ENCODE measurements at regions not wholly inside any gene's neighbourhood (a gene's known extent, or its start where the extent isn't known, plus 50 kb on each side); places are given as distances from the start of the nearest gene placed in this dataset.

- Histone ChIP-seq H3K79me2 (ENCODE audit: insufficient read depth, low read length) (no peaks in the 10 kb centered on the region), H3K27ac (ENCODE audit: low read length) (no peak overlapping the region), H3K36me3 (ENCODE audit: insufficient read depth, low read length) (no peaks in the 10 kb centered on the region), H4K20me1 (ENCODE audit: insufficient read depth, low read length) (no peaks in the 10 kb centered on the region), H3K4me1 (ENCODE audit: insufficient read depth, low read length) (no peaks in the 10 kb centered on the region), H2AFZ (ENCODE audit: low read depth, low read length) (no peak overlapping the region), H3K27me3 (ENCODE audit: insufficient read depth, low read length, poor library complexity) (no peaks in the 10 kb centered on the region), H3K4me2 (ENCODE audit: insufficient read depth, low read length) (no peak overlapping the region), H3K9ac (ENCODE audit: low read depth, low read length) (no peak overlapping the region), H3K9me3 (ENCODE audit: insufficient read depth, low read length, severe bottlenecking) (peaks cover 7% of the 10 kb centered on the region), H3K4me3 (ENCODE audit: low read depth in 1 of 2, low read length in 2 of 2) (no peak overlapping the region)
- DNase-seq (no peak), ATAC-seq (ENCODE audit: insufficient read depth, low read depth) (no peak)
- TF ChIP-seq EZH2 (IDR thresholded peaks at IDR 0.05; ENCODE audit: borderline replicate concordance, low read depth, low read length, severe bottlenecking): no peak
- TF ChIP-seq, protein P1, sequence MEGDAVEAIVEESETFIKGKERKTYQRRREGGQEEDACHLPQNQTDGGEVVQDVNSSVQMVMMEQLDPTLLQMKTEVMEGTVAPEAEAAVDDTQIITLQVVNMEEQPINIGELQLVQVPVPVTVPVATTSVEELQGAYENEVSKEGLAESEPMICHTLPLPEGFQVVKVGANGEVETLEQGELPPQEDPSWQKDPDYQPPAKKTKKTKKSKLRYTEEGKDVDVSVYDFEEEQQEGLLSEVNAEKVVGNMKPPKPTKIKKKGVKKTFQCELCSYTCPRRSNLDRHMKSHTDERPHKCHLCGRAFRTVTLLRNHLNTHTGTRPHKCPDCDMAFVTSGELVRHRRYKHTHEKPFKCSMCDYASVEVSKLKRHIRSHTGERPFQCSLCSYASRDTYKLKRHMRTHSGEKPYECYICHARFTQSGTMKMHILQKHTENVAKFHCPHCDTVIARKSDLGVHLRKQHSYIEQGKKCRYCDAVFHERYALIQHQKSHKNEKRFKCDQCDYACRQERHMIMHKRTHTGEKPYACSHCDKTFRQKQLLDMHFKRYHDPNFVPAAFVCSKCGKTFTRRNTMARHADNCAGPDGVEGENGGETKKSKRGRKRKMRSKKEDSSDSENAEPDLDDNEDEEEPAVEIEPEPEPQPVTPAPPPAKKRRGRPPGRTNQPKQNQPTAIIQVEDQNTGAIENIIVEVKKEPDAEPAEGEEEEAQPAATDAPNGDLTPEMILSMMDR (IDR thresholded peaks at IDR 0.05; ENCODE audit: borderline replicate concordance, extremely low read depth, low read length, poor library complexity, severe bottlenecking): peak; percentile 39
These were observed 264.3 kb upstream of the RIMS1 start for GRCh38 chr6:71621918-71622519.

GRCh38 chr6:71642120-71642519 lies 244.2 kb upstream of the RIMS1 start:
- TF ChIP-seq, protein P1 (IDR thresholded peaks at IDR 0.05; ENCODE audit: borderline replicate concordance, extremely low read depth, low read length, poor library complexity, severe bottlenecking): no peak
- no peak for TF ChIP-seq EZH2 (IDR thresholded peaks at IDR 0.05; ENCODE audit: borderline replicate concordance, low read depth, low read length, severe bottlenecking)
- Histone ChIP-seq H4K20me1 (ENCODE audit: insufficient read depth, low read length) (no peaks in the 10 kb centered on the region), H3K9ac (ENCODE audit: low read depth, low read length) (no peak overlapping the region), H3K9me3 (ENCODE audit: insufficient read depth, low read length, severe bottlenecking) (no peaks in the 10 kb centered on the region), H2AFZ (ENCODE audit: low read depth, low read length) (no peak overlapping the region), H3K27me3 (ENCODE audit: insufficient read depth, low read length, poor library complexity) (no peaks in the 10 kb centered on the region), H3K4me3 (ENCODE audit: low read depth in 1 of 2, low read length in 2 of 2) (no peak overlapping the region), H3K36me3 (ENCODE audit: insufficient read depth, low read length) (no peaks in the 10 kb centered on the region), H3K27ac (ENCODE audit: low read length) (no peak overlapping the region), H3K4me1 (ENCODE audit: insufficient read depth, low read length) (no peaks in the 10 kb centered on the region), H3K79me2 (ENCODE audit: insufficient read depth, low read length) (no peaks in the 10 kb centered on the region), H3K4me2 (ENCODE audit: insufficient read depth, low read length) (no peak overlapping the region)
- ATAC-seq (ENCODE audit: insufficient read depth, low read depth) (no peak), DNase-seq (no peak)

DNA sequence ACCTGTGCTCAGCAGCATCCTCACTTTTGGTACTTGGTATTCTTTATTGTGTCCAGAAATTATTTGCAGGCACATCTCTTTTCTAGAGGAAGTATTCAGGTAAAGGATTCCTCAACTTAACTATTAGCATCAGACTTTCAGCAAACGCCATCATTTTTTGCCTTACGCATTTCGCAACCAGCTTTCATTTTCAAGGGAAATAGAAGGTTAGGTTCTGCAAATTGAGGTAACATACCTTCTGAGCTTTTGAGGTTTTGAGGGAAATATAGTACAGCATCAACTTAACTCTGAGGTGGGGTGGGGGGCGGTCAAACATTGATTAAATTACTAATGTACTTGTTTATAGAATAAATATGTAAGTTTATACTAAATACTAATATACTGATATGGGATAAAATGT lies 243.6 kb upstream of the RIMS1 start:
- no peak overlapping the region for H3K27ac ChIP-seq (ENCODE audit: low read length)
- no peaks in the 10 kb centered on the region for H3K79me2 ChIP-seq (ENCODE audit: insufficient read depth, low read length)
- no peak for ATAC-seq (ENCODE audit: insufficient read depth, low read depth)
- no peaks in the 10 kb centered on the region for H3K9me3 ChIP-seq (ENCODE audit: insufficient read depth, low read length, severe bottlenecking)
- H3K4me1 ChIP-seq (ENCODE audit: insufficient read depth, low read length): no peaks in the 10 kb centered on the region
- no peak for DNase-seq
- TF ChIP-seq EZH2 (IDR thresholded peaks at IDR 0.05; ENCODE audit: borderline replicate concordance, low read depth, low read length, severe bottlenecking): no peak
- TF ChIP-seq, protein P1 (IDR thresholded peaks at IDR 0.05; ENCODE audit: borderline replicate concordance, extremely low read depth, low read length, poor library complexity, severe bottlenecking): no peak
- no peaks in the 10 kb centered on the region for H4K20me1 ChIP-seq (ENCODE audit: insufficient read depth, low read length)
- H2AFZ ChIP-seq (ENCODE audit: low read depth, low read length): no peak overlapping the region
- H3K9ac ChIP-seq (ENCODE audit: low read depth, low read length): no peak overlapping the region
- no peaks in the 10 kb centered on the region for H3K27me3 ChIP-seq (ENCODE audit: insufficient read depth, low read length, poor library complexity)
- H3K4me3 ChIP-seq (ENCODE audit: low read depth in 1 of 2, low read length in 2 of 2): no peak overlapping the region
- H3K36me3 ChIP-seq (ENCODE audit: insufficient read depth, low read length): no peaks in the 10 kb centered on the region
- no peak overlapping the region for H3K4me2 ChIP-seq (ENCODE audit: insufficient read depth, low read length)

All from DND-41 (cell line).